NCI-H345 treated with DMSO at 0.1 percent for 48 hours (cell line): ENCODE measurements at regions not wholly inside any gene's neighbourhood (a gene's known extent, or its start where the extent isn't known, plus 50 kb on each side); places are given as distances from the start of the nearest gene placed in this dataset.
"Not testable (repeated sequence)": the region's sequence is repeated elsewhere in the genome, so short reads cannot be mapped to it uniquely, and the experiment has no call there.

Experiments
- DNase-seq: peaks from one replicate; lab custom pipeline; 2025; ENCODE audit not compliant: unreplicated experiment; lab: John Stamatoyannopoulos, UW

DNA sequence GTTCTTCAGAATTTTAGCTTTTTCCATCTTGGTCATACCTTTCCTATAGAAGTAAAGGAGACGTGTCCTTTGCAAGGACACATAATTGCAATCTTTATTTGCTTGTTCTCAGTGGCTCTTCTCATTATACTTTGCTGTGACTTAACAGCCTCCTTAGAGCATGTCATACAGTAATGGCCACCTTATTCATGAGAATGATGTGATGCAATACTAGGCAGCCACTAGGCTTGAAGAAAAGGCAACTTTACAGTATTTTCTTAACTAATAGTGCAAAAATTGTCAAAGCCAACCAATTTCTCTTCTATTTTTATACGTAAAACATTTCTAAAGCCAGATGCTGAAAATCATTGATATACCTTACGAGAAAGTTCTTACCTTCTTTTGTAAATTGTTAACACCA lies 1296.8 kb upstream of the EYS start:
- no peak for DNase-seq

GRCh38 chr6:67000121-67000520 lies 1293.1 kb upstream of the EYS start:
- no peak for DNase-seq

DNA sequence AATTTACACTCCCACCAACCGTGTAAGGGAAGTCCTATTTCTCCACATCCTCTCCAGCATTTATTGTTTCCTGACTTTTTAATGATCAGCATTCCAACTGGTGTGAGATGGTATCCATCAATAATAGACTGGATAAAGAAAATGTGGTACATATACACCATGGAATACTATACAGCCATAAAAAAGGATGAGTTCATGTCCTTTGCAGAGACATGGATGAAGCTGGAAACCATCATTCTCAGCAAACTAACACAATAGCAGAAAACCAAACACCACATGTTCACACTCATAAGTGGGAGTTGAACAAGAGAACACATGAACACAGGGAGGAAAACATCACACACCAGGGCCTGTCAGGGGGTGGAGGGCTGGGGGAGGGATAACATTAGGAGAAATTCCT lies 1290.6 kb upstream of the EYS start:
- not testable (repeated sequence) for DNase-seq

GRCh38 chr6:66995669-66996068 lies 1288.6 kb upstream of the EYS start:
- no peak for DNase-seq

GRCh38 chr6:66993708-66994107 lies 1286.7 kb upstream of the EYS start:
- DNase-seq: not testable (repeated sequence)

DNA sequence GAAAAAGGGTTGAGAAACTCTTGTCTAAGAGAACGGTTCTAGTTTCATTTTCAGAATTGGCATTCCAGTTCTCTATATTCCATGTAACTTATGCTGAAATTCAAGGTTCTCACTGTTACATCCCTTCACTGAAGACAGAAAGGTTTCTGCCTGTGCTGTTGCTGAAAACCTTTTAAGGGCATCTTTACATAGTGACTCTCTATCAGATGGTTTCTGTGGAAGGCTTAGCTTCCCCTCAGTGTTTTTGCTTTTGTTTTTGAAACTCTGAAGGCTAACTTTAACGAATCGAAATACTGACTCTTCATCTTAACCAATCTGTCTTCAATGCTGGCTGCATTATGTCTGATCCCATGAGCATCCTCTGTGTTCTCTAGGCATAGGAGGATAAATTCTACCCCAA lies 1286.2 kb upstream of the EYS start:
- DNase-seq: no peak

- no peak for DNase-seq
These were observed 1285.6 kb upstream of the EYS start for GRCh38 chr6:66992660-66993059.

DNA sequence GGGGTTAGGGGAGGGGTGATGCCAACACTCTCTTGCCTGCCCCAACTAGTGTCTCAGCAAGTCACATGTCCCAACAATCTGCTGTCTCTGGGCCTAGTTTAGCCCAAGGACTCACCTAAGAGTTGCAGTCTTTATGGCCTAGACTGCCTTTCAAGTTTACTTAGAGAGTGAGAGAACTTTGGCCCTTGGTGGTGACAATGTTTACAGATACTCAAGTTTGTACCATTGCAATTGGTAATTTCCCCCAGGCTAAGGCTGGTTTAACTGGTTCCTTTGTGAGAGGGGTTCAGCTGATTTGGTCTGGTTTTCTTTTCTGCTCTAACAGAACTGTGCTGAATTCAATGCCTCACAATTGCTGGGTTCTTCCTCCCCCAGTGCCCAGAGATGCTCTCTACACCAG lies 1279.9 kb upstream of the EYS start:
- no peak for DNase-seq

- DNase-seq: no peak
These were observed 1278.8 kb upstream of the EYS start for GRCh38 chr6:66985816-66986215.

DNA sequence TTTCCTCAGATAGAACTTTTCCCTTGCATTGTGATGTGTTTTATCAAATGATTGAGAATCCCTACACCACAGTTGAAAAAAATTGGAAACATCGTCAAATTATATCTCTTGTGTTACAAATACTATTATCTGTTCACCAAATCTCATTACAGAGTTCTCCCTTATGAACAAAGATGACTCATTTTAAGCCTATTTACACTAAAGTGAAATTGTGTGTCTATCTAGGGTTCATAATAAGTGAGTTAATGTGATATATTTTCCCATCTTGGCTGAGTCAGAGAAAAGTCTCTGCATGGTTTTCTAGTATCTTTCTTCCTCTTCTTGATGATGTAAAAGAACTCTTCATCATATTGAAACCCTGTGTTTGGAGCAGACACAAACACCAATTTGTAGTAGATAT lies 1263.3 kb upstream of the EYS start:
- DNase-seq: no peak

DNA sequence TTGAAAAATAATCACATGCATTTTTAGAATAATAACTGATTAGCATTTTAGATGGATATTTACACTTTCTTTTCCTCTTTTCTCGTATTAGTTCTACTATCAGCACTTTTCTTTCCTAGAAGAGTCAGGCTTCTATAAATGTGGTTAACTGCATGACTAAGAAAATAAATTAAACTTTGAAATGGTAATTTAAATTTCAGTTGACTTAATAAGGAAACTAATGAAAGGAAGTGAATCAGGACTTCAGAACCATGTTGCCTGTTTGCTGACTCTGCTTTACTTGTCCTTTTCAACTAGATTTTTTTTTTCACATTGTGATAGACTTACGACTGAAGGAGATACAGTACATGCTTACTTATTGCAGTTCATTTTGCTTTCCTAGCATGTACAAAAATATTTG lies 1258.2 kb upstream of the EYS start:
- no peak for DNase-seq

GRCh38 chr6:66964216-66964615 lies 1257.2 kb upstream of the EYS start:
- no peak for DNase-seq

DNA sequence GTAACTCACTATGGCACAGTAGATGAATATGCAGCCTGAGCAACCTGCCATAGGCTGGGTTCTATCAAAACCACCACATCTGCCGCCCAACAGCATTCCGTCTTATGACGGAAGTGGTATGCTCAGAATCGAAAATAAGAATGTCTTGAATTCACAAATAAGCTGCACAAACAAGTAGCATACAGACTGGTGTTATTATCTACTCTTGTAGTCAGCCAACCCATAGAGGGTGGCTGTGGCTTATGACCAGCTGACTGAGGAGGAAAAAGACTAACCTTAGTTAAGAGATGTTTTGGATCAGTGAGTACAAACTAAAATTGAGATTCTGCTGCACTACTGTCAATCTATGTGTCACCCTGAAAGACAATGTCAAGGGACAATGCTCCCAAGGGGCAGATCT lies 1255.1 kb upstream of the EYS start:
- no peak for DNase-seq

DNA sequence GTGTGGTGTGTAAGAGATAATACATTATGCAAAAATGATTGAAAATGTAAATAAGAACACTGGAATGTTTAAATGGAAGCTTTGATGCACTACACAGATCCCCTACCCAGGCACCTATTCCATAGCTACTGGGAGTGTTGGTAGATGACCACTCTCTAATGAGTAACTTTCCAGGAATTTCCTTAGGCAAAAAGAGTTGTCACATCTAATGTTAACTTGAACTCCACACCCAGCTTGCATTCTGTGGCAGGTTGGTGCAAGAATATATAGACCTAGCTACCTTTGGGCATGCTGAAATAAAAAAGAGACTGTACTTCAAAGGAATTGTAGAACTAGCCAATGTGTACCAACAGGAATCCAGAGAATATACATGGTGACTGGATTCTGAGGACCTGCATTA lies 1254.2 kb upstream of the EYS start:
- no peak for DNase-seq

GRCh38 chr6:66949191-66949661 lies 1242.2 kb upstream of the EYS start:
- no peak for DNase-seq

GRCh38 chr6:66948106-66948505 lies 1241.1 kb upstream of the EYS start:
- DNase-seq: no peak

- DNase-seq: no peak
These were observed 1233.0 kb upstream of the EYS start for GRCh38 chr6:66940003-66940402.

- DNase-seq: no peak
These were observed 1230.2 kb upstream of the EYS start for GRCh38 chr6:66937180-66937579.

DNA sequence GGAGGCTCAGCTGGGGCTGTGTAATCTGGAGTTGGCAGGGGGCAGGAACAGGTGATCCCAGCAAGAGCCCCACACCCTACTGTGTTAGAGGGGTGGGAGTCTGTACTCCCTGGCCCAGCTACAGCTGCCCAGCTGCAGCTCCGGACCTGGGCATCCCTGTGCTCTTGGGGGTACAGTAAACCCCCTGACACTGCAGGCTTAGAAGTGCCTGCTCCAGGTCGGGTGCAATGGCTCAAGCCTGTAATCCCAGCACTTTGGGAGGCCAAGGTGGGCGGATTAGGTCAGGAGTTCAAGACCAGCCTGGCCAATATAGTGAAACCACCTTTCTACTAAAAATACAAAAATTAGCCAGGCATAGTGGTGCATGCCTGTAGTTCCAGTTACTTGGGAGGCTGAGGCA lies 1228.6 kb upstream of the EYS start:
- DNase-seq: no peak

DNA sequence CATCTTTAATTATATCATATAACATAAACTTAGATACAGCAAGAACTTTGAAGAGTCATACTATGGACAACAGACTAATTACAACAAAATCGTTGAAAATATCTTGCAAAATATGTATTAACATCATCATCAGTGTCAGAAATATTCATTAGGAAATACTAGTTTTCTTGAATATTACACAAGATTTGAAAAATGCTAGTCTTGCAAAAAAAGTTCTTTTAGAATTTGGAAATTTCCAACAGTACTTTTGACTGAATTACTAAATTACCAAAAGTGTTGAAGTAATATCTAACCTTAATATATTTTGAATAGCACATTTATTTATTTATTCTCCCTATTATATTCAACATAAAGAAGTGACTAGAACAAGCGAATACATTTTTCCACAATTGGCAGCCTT lies 1224.8 kb upstream of the EYS start:
- DNase-seq: no peak

DNA sequence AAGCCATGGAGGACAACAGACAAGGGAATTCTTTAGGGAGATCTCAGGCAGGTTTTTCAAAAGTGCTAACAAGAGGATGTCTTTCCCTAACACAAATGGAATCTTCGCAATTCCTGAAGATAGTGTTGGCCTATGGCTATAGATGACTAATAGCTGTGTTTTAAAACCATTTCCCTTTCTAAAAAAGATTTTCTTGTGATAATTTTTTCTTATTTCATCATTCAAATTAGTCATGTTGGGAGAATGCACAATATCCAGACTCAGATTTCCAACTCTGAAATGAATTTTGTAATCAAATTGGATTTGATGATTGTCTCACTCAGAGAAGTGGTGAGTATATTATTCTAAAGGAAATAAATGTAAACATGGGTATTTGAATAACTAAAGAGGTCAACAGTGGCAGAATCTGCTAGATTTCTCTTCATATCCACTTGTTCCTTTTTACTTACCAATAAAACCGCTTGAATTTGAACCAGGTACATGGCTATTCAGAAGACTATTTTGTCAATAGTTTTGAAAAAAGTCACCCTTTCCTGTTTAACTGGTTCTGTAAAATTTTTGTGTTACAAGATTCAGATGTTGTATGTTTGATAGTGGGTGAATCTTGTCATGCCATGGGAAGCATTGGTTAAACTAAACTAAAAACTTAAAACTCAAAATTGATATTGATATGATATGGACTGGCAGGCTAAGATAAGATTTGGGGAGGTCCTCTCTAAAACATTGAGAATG lies 1223.7 kb upstream of the EYS start:
- DNase-seq: no peak

DNA sequence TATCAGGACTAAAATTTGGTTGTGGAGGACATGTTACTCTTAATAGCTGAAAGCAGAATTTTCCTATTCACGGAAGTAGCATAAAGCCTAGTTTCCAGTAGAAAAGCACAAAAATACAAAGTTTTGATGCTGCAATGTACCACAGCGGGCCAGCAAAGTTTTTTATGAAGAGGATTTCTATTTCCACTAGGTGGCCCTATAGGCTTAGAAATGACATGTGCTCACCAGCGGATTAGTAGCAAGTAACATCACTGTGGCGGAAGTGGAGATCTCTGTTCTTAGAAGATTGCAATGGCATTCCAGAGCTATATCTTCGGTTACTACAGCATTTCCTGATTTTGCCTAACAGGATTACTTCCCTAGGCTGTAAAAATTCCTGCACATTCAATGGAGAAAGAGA lies 1219.0 kb upstream of the EYS start:
- no peak for DNase-seq

GRCh38 chr6:66913657-66914056 lies 1206.6 kb upstream of the EYS start:
- no peak for DNase-seq
